ENCODE measurements at regions not wholly inside any gene's neighbourhood (a gene's known extent, or its start where the extent isn't known, plus 50 kb on each side); places are given as distances from the start of the nearest gene placed in this dataset.

GRCh38 chr1:115577513-115577912 lies 64.3 kb upstream of the VANGL1 start:
- H3K4me3 Mint-ChIP-seq = no peak overlapping the region
- no peak overlapping the region for H3K27ac Mint-ChIP-seq
- peaks cover 0 to 11% (median 0%) of the 10 kb centered on the region in 3 donors for H3K36me3 Mint-ChIP-seq
- DNase-seq (no peak), ATAC-seq (no peak)
- POLR2A ChIA-PET = no interaction called here
- peaks cover 0 to 7% (median 2%) of the 10 kb centered on the region in 5 donors for H3K27me3 Mint-ChIP-seq
- H3K4me1 Mint-ChIP-seq = no peaks in the 10 kb centered on the region
- H3K9me3 Mint-ChIP-seq = peaks cover 10 to 43% (median 19%) of the 10 kb centered on the region in 9 donors

- Mint-ChIP-seq H3K27me3 (peaks cover 0 to 3% (median 1%) of the 10 kb centered on the region in 5 donors), H3K27ac (no peak overlapping the region), H3K9me3 (peaks cover 10 to 55% (median 16%) of the 10 kb centered on the region in 9 donors), H3K4me3 (no peak overlapping the region), H3K4me1 (no peaks in the 10 kb centered on the region), H3K36me3 (peaks cover 0 to 14% (median 0%) of the 10 kb centered on the region in 3 donors)
- POLR2A ChIA-PET = no interaction called here
- no peak for ATAC-seq
- no peak for DNase-seq
Measured at GRCh38 chr1:115575661-115576060, 66.1 kb upstream of the VANGL1 start.

- H3K4me1 Mint-ChIP-seq = no peaks in the 10 kb centered on the region
- DNase-seq (no peak), ATAC-seq (no peak)
- H3K9me3 Mint-ChIP-seq = peaks cover 15 to 43% (median 23%) of the 10 kb centered on the region in 9 donors
- H3K27ac Mint-ChIP-seq = no peak overlapping the region
- POLR2A ChIA-PET = no interaction called here
- H3K27me3 Mint-ChIP-seq = peaks cover 0 to 7% (median 2%) of the 10 kb centered on the region in 5 donors
- peaks cover 0 to 17% (median 1%) of the 10 kb centered on the region in 3 donors for H3K36me3 Mint-ChIP-seq
- no peak overlapping the region for H3K4me3 Mint-ChIP-seq
Measured at GRCh38 chr1:115572710-115573109, 69.1 kb upstream of the VANGL1 start.

- peaks cover 0 to 20% (median 1%) of the 10 kb centered on the region in 3 donors for H3K36me3 Mint-ChIP-seq
Measured at GRCh38 chr1:115567431-115567830, 74.3 kb upstream of the VANGL1 start.

GRCh38 chr1:115565791-115566190 lies 76.0 kb upstream of the VANGL1 start:
- ATAC-seq (no peak), DNase-seq (no peak)
- POLR2A ChIA-PET = no interaction called here
- H3K27me3 Mint-ChIP-seq = peaks cover 12 to 36% (median 24%) of the 10 kb centered on the region in 5 donors
- H3K36me3 Mint-ChIP-seq = peaks cover 0 to 18% (median 1%) of the 10 kb centered on the region in 3 donors
- peaks cover 0 to 2% (median 0%) of the 10 kb centered on the region in 4 donors for H3K4me1 Mint-ChIP-seq
- no peak overlapping the region for H3K27ac Mint-ChIP-seq
- H3K9me3 Mint-ChIP-seq = peaks cover 7 to 31% (median 16%) of the 10 kb centered on the region in 9 donors
- H3K4me3 Mint-ChIP-seq = no peak overlapping the region

More at GRCh38 chr1:115567431-115567830, 74.3 kb upstream of the VANGL1 start:
- Mint-ChIP-seq H3K27ac (peak overlapping the region in 1 of 10 donors; percentile 46), H3K27me3 (peaks cover 9 to 30% (median 21%) of the 10 kb centered on the region in 5 donors), H3K9me3 (peaks cover 9 to 43% (median 22%) of the 10 kb centered on the region in 9 donors), H3K4me1 (peaks cover 0 to 2% (median 0%) of the 10 kb centered on the region in 4 donors), H3K4me3 (no peak overlapping the region)
- POLR2A ChIA-PET = no interaction called here
- DNase-seq (no peak), ATAC-seq (no peak)

GRCh38 chr1:115565353-115565752 lies 76.4 kb upstream of the VANGL1 start:
- Mint-ChIP-seq H3K27me3 (peaks cover 12 to 36% (median 25%) of the 10 kb centered on the region in 5 donors), H3K4me3 (no peak overlapping the region), H3K4me1 (peaks cover 0 to 2% (median 0%) of the 10 kb centered on the region in 4 donors), H3K27ac (no peak overlapping the region), H3K36me3 (peaks cover 0 to 18% (median 1%) of the 10 kb centered on the region in 3 donors), H3K9me3 (peaks cover 7 to 31% (median 16%) of the 10 kb centered on the region in 9 donors)
- ATAC-seq (no peak), DNase-seq (no peak)
- POLR2A ChIA-PET = no interaction called here

- no peak overlapping the region for H3K4me3 Mint-ChIP-seq
- POLR2A ChIA-PET = no interaction called here
- H3K36me3 Mint-ChIP-seq = peaks cover 0 to 18% (median 1%) of the 10 kb centered on the region in 3 donors
- H3K4me1 Mint-ChIP-seq = peaks cover 0 to 2% (median 0%) of the 10 kb centered on the region in 4 donors
- peaks cover 7 to 31% (median 16%) of the 10 kb centered on the region in 9 donors for H3K9me3 Mint-ChIP-seq
- H3K27ac Mint-ChIP-seq = no peak overlapping the region
- H3K27me3 Mint-ChIP-seq = peaks cover 15 to 45% (median 25%) of the 10 kb centered on the region in 5 donors
- DNase-seq (no peak), ATAC-seq (no peak)
Measured at GRCh38 chr1:115564201-115564600, 77.6 kb upstream of the VANGL1 start.

GRCh38 chr1:115560027-115560426 lies 81.7 kb upstream of the VANGL1 start:
- no peak for DNase-seq
- no peak for ATAC-seq
- peaks cover 0 to 2% (median 0%) of the 10 kb centered on the region in 4 donors for H3K4me1 Mint-ChIP-seq
- POLR2A ChIA-PET = no interaction called here
- H3K9me3 Mint-ChIP-seq = peaks cover 0 to 12% (median 3%) of the 10 kb centered on the region in 9 donors
- H3K27ac Mint-ChIP-seq = no peak overlapping the region
- H3K4me3 Mint-ChIP-seq = no peak overlapping the region
- H3K27me3 Mint-ChIP-seq = peaks cover 17 to 50% (median 21%) of the 10 kb centered on the region in 5 donors
- H3K36me3 Mint-ChIP-seq = peaks cover 0 to 10% (median 0%) of the 10 kb centered on the region in 3 donors

- Mint-ChIP-seq H3K4me1 (no peaks in the 10 kb centered on the region), H3K27ac (no peak overlapping the region), H3K27me3 (peaks cover 10 to 33% (median 16%) of the 10 kb centered on the region in 5 donors), H3K9me3 (peaks cover 0 to 4% (median 0%) of the 10 kb centered on the region in 9 donors), H3K36me3 (no peaks in the 10 kb centered on the region), H3K4me3 (no peak overlapping the region)
- no peak for ATAC-seq
- no peak for DNase-seq
- POLR2A ChIA-PET = no interaction called here
Measured at GRCh38 chr1:115558275-115558674, 83.5 kb upstream of the VANGL1 start.

GRCh38 chr1:115557715-115558114 lies 84.1 kb upstream of the VANGL1 start:
- H3K27me3 Mint-ChIP-seq = peaks cover 9 to 28% (median 14%) of the 10 kb centered on the region in 5 donors
- no peaks in the 10 kb centered on the region for H3K36me3 Mint-ChIP-seq

GRCh38 chr1:115556236-115556635 lies 85.5 kb upstream of the VANGL1 start:
- no peaks in the 10 kb centered on the region for H3K36me3 Mint-ChIP-seq
- no peaks in the 10 kb centered on the region for H3K4me1 Mint-ChIP-seq
- ATAC-seq = no peak
- no peak for DNase-seq
- H3K27me3 Mint-ChIP-seq = peaks cover 8 to 33% (median 16%) of the 10 kb centered on the region in 5 donors
- no peak overlapping the region for H3K4me3 Mint-ChIP-seq
- H3K27ac Mint-ChIP-seq = no peak overlapping the region
- peaks cover 0 to 3% (median 0%) of the 10 kb centered on the region in 9 donors for H3K9me3 Mint-ChIP-seq
- POLR2A ChIA-PET = no interaction called here

More at GRCh38 chr1:115557715-115558114, 84.1 kb upstream of the VANGL1 start:
- Mint-ChIP-seq H3K27ac (no peak overlapping the region), H3K4me3 (no peak overlapping the region), H3K9me3 (peaks cover 0 to 4% (median 0%) of the 10 kb centered on the region in 9 donors), H3K4me1 (no peaks in the 10 kb centered on the region)
- DNase-seq = no peak
- POLR2A ChIA-PET = no interaction called here
- no peak for ATAC-seq

- no peak for DNase-seq
- POLR2A ChIA-PET = no interaction called here
- peaks cover 0 to 5% (median 0%) of the 10 kb centered on the region in 9 donors for H3K9me3 Mint-ChIP-seq
- H3K27ac Mint-ChIP-seq = no peak overlapping the region
- H3K36me3 Mint-ChIP-seq = no peaks in the 10 kb centered on the region
- peaks cover 8 to 33% (median 14%) of the 10 kb centered on the region in 5 donors for H3K27me3 Mint-ChIP-seq
- H3K4me1 Mint-ChIP-seq = no peaks in the 10 kb centered on the region
- no peak for ATAC-seq
- no peak overlapping the region for H3K4me3 Mint-ChIP-seq
Measured at GRCh38 chr1:115555446-115555845, 86.3 kb upstream of the VANGL1 start.

- H3K9me3 Mint-ChIP-seq = peaks cover 0 to 5% (median 0%) of the 10 kb centered on the region in 9 donors
- ATAC-seq = no peak
Measured at GRCh38 chr1:115547696-115548095, 94.1 kb upstream of the VANGL1 start.

GRCh38 chr1:115546846-115547245 lies 94.9 kb upstream of the VANGL1 start:
- Mint-ChIP-seq H3K9me3 (peaks cover 0 to 5% (median 0%) of the 10 kb centered on the region in 9 donors), H3K27ac (peak overlapping the region in 1 of 10 donors; percentile 3), H3K36me3 (no peaks in the 10 kb centered on the region), H3K4me3 (no peak overlapping the region), H3K4me1 (no peaks in the 10 kb centered on the region), H3K27me3 (peaks cover 1 to 17% (median 4%) of the 10 kb centered on the region in 5 donors)
- POLR2A ChIA-PET = no interaction called here
- no peak for DNase-seq
- no peak for ATAC-seq

More at GRCh38 chr1:115547696-115548095, 94.1 kb upstream of the VANGL1 start:
- Mint-ChIP-seq H3K27ac (no peak overlapping the region), H3K36me3 (no peaks in the 10 kb centered on the region), H3K4me3 (no peak overlapping the region), H3K4me1 (no peaks in the 10 kb centered on the region), H3K27me3 (peaks cover 1 to 22% (median 10%) of the 10 kb centered on the region in 5 donors)
- POLR2A ChIA-PET = no interaction called here
- DNase-seq = no peak
